Gastroesophageal sphincter (tissue), 3 donors: ENCODE measurements at regions not wholly inside any gene's neighbourhood (a gene's known extent, or its start where the extent isn't known, plus 50 kb on each side); places are given as distances from the start of the nearest gene placed in this dataset.
"Not testable (repeated sequence)": the region's sequence is repeated elsewhere in the genome, so short reads cannot be mapped to it uniquely, and the experiment has no call there.

Experiments
- CTCF ChIP-seq, 4 experiments: fragments of 200-600 bp in 2 of 4; fragments of 450-650 bp in 2 of 4; sonication (generic) in 1 of 4; IDR thresholded peaks; one replicate each; pipeline ENCODE4 v1.5.1; 2017 to 2019; ENCODE audit warnings: antibody characterized with exemption in 4 of 4, mild to moderate bottlenecking in 2 of 4, moderate library complexity in 2 of 4
- EP300 ChIP-seq: sonication (generic); formaldehyde crosslinking; IDR thresholded peaks from one replicate; pipeline ENCODE4 v1.6.1; 2017; ENCODE audit warnings: antibody characterized with exemption, mild to moderate bottlenecking
- POLR2A ChIP-seq, 2 donors: fragments of 450-650 bp; IDR thresholded peaks; one replicate each; pipeline ENCODE4 v1.6.1; 2017; ENCODE audit warnings: antibody characterized with exemption in 2 of 2, mild to moderate bottlenecking in 2 of 2, moderate library complexity in 1 of 2
- POLR2AphosphoS5 ChIP-seq: sonication (generic); formaldehyde crosslinking; IDR thresholded peaks from one replicate; pipeline ENCODE4 v1.6.1; 2017; ENCODE audit warnings: antibody characterized with exemption

- TF ChIP-seq CTCF (IDR thresholded peaks at IDR 0.05); EP300; POLR2A (IDR thresholded peaks at IDR 0.05); POLR2AphosphoS5: not testable (repeated sequence)
Observed at GRCh38 chr6:112688487-112689165, 341.5 kb downstream of the RFPL4B start.
